ENCODE measurements at regions not wholly inside any gene's neighbourhood (a gene's known extent, or its start where the extent isn't known, plus 50 kb on each side); places are given as distances from the start of the nearest gene placed in this dataset.

GRCh38 chr19:32103541-32103940 lies 241.9 kb upstream of the ZNF507 start:
- Mint-ChIP-seq H3K36me3 (ENCODE audit: low read depth) (no peaks in the 10 kb centered on the region), H3K4me1 (ENCODE audit: low read depth) (no peaks in the 10 kb centered on the region), H3K9me3 (peaks cover 47% of the 10 kb centered on the region), H3K27ac (no peak overlapping the region), H3K4me3 (no peak overlapping the region), H3K27me3 (ENCODE audit: insufficient read depth) (no peaks in the 10 kb centered on the region; the same call in none of the 2 replicates)
- TF ChIP-seq CTCF (IDR thresholded peaks at IDR 0.05), result no peak
- DNase-seq, result no peak

GRCh38 chr19:32104153-32104849 lies 241.1 kb upstream of the ZNF507 start:
- Mint-ChIP-seq H3K27ac (no peak overlapping the region), H3K36me3 (ENCODE audit: low read depth) (no peaks in the 10 kb centered on the region), H3K4me1 (ENCODE audit: low read depth) (no peaks in the 10 kb centered on the region), H3K4me3 (no peak overlapping the region), H3K27me3 (ENCODE audit: insufficient read depth) (no peaks in the 10 kb centered on the region; the same call in none of the 2 replicates), H3K9me3 (peaks cover 44% of the 10 kb centered on the region)
- DNase-seq, result no peak
- no peak for TF ChIP-seq CTCF (IDR thresholded peaks at IDR 0.05)

- Mint-ChIP-seq H3K27me3 (ENCODE audit: insufficient read depth) (no peaks in the 10 kb centered on the region; the same call in none of the 2 replicates), H3K27ac (no peak overlapping the region), H3K9me3 (peaks cover 42% of the 10 kb centered on the region), H3K36me3 (ENCODE audit: low read depth) (no peaks in the 10 kb centered on the region), H3K4me3 (no peak overlapping the region), H3K4me1 (ENCODE audit: low read depth) (no peaks in the 10 kb centered on the region)
- DNase-seq, result no peak
- no peak for TF ChIP-seq CTCF (IDR thresholded peaks at IDR 0.05)
These were observed 240.6 kb upstream of the ZNF507 start for GRCh38 chr19:32104850-32105235.

GRCh38 chr19:32105527-32106310 lies 239.7 kb upstream of the ZNF507 start:
- no peak overlapping the region for H3K4me3 Mint-ChIP-seq
- no peaks in the 10 kb centered on the region for H3K4me1 Mint-ChIP-seq (ENCODE audit: low read depth)
- no peaks in the 10 kb centered on the region; the same call in none of the 2 replicates for H3K27me3 Mint-ChIP-seq (ENCODE audit: insufficient read depth)
- TF ChIP-seq CTCF (IDR thresholded peaks at IDR 0.05), result no peak
- H3K27ac Mint-ChIP-seq, result no peak overlapping the region
- no peak for DNase-seq
- H3K36me3 Mint-ChIP-seq (ENCODE audit: low read depth), result no peaks in the 10 kb centered on the region
- peaks cover 42% of the 10 kb centered on the region for H3K9me3 Mint-ChIP-seq

GRCh38 chr19:32122258-32122657 lies 223.2 kb upstream of the ZNF507 start:
- no peak overlapping the region for H3K27ac Mint-ChIP-seq
- DNase-seq, result no peak
- no peaks in the 10 kb centered on the region for H3K4me1 Mint-ChIP-seq (ENCODE audit: low read depth)
- peaks cover 64% of the 10 kb centered on the region for H3K9me3 Mint-ChIP-seq
- no peak overlapping the region for H3K4me3 Mint-ChIP-seq
- H3K27me3 Mint-ChIP-seq (ENCODE audit: insufficient read depth), result peaks cover 3% of the 10 kb centered on the region; the same call in 1 of the 2 replicates
- TF ChIP-seq CTCF (IDR thresholded peaks at IDR 0.05), result no peak
- H3K36me3 Mint-ChIP-seq (ENCODE audit: low read depth), result 0 out of 2 replicates have a peak, but pooled peaks cover 4% of the 10 kb centered on the region

All from HFFc6 (cell line).